ENCODE measurements at regions not wholly inside any gene's neighbourhood (a gene's known extent, or its start where the extent isn't known, plus 50 kb on each side); places are given as distances from the start of the nearest gene placed in this dataset.

- Mint-ChIP-seq H3K36me3 (peaks cover 0 to 2% (median 0%) of the 10 kb centered on the region in 3 donors), H3K9me3 (peaks cover 0 to 12% (median 2%) of the 10 kb centered on the region in 6 donors), H3K4me1 (no peaks in the 10 kb centered on the region), H3K27me3 (ENCODE audit: low read depth in 3 of 3) (peaks cover 0 to 7% (median 3%) of the 10 kb centered on the region in 3 donors), H3K4me3 (no peak overlapping the region), H3K27ac (no peak overlapping the region)
- DNase-seq: no peak
Observed at GRCh38 chr6:81988446-81988845, 236.0 kb upstream of the TENT5A start.

GRCh38 chr6:81987293-81987692 is 234.8 kb upstream of the TENT5A start:
- Mint-ChIP-seq H3K4me1 (no peaks in the 10 kb centered on the region), H3K4me3 (no peak overlapping the region), H3K9me3 (peaks cover 0 to 12% (median 2%) of the 10 kb centered on the region in 6 donors), H3K36me3 (peaks cover 0 to 2% (median 0%) of the 10 kb centered on the region in 3 donors), H3K27me3 (ENCODE audit: low read depth in 3 of 3) (peaks cover 0 to 7% (median 3%) of the 10 kb centered on the region in 3 donors), H3K27ac (no peak overlapping the region)
- no peak for DNase-seq

- no peaks in the 10 kb centered on the region for H3K36me3 Mint-ChIP-seq
- H3K4me1 Mint-ChIP-seq: peaks cover 0 to 2% of the 10 kb centered on the region in 2 donors
- no peak overlapping the region for H3K27ac Mint-ChIP-seq
- H3K27me3 Mint-ChIP-seq (ENCODE audit: low read depth in 3 of 3): peaks cover 0 to 5% (median 1%) of the 10 kb centered on the region in 3 donors
- no peak for DNase-seq
- H3K9me3 Mint-ChIP-seq: peaks cover 0 to 12% (median 0%) of the 10 kb centered on the region in 6 donors
- H3K4me3 Mint-ChIP-seq: no peak overlapping the region
Observed at GRCh38 chr6:81985191-81985590, 232.7 kb upstream of the TENT5A start.

- no peak for DNase-seq
- H3K27ac Mint-ChIP-seq: no peak overlapping the region
- no peaks in the 10 kb centered on the region for H3K36me3 Mint-ChIP-seq
- H3K27me3 Mint-ChIP-seq (ENCODE audit: low read depth in 3 of 3): peaks cover 0 to 5% (median 1%) of the 10 kb centered on the region in 3 donors
- H3K9me3 Mint-ChIP-seq: peaks cover 0 to 12% (median 0%) of the 10 kb centered on the region in 6 donors
- H3K4me3 Mint-ChIP-seq: no peak overlapping the region
- peaks cover 4 to 5% of the 10 kb centered on the region in 2 donors for H3K4me1 Mint-ChIP-seq
Observed at GRCh38 chr6:81984599-81984998, 232.1 kb upstream of the TENT5A start.

- Mint-ChIP-seq H3K4me1 (peaks cover 10 to 16% of the 10 kb centered on the region in 2 donors), H3K9me3 (peaks cover 0 to 5% (median 0%) of the 10 kb centered on the region in 6 donors), H3K36me3 (no peaks in the 10 kb centered on the region), H3K27me3 (ENCODE audit: low read depth in 3 of 3) (no peaks in the 10 kb centered on the region), H3K27ac (no peak overlapping the region), H3K4me3 (no peak overlapping the region)
- DNase-seq: no peak
Observed at GRCh38 chr6:81981812-81982211, 229.3 kb upstream of the TENT5A start.

GRCh38 chr6:81979767-81980166 is 227.3 kb upstream of the TENT5A start:
- Mint-ChIP-seq H3K36me3 (no peaks in the 10 kb centered on the region), H3K4me3 (no peak overlapping the region), H3K27me3 (ENCODE audit: low read depth in 3 of 3) (no peaks in the 10 kb centered on the region), H3K4me1 (peaks cover 10 to 16% of the 10 kb centered on the region in 2 donors), H3K9me3 (peaks cover 0 to 10% (median under 1%) of the 10 kb centered on the region in 6 donors), H3K27ac (peak overlapping the region in 2 of 6 donors; percentile 8 to 17)
- no peak for DNase-seq

GRCh38 chr6:81979329-81979728 is 226.8 kb upstream of the TENT5A start:
- Mint-ChIP-seq H3K4me1 (peaks cover 10 to 16% of the 10 kb centered on the region in 2 donors), H3K27me3 (ENCODE audit: low read depth in 3 of 3) (no peaks in the 10 kb centered on the region), H3K9me3 (peaks cover 0 to 11% (median under 1%) of the 10 kb centered on the region in 6 donors), H3K4me3 (no peak overlapping the region), H3K36me3 (no peaks in the 10 kb centered on the region), H3K27ac (peak overlapping the region in 1 of 6 donors; percentile 9)
- DNase-seq: no peak

GRCh38 chr6:81978230-81978629 is 225.7 kb upstream of the TENT5A start:
- Mint-ChIP-seq H3K9me3 (peaks cover 0 to 11% (median under 1%) of the 10 kb centered on the region in 6 donors), H3K4me3 (no peak overlapping the region), H3K27ac (no peak overlapping the region), H3K27me3 (ENCODE audit: low read depth in 3 of 3) (no peaks in the 10 kb centered on the region), H3K36me3 (no peaks in the 10 kb centered on the region), H3K4me1 (peaks cover 10 to 16% of the 10 kb centered on the region in 2 donors)
- no peak for DNase-seq

- H3K27me3 Mint-ChIP-seq (ENCODE audit: low read depth in 3 of 3): no peaks in the 10 kb centered on the region
- H3K36me3 Mint-ChIP-seq: peaks cover 0 to 3% (median 0%) of the 10 kb centered on the region in 3 donors
- peaks cover 10 to 16% of the 10 kb centered on the region in 2 donors for H3K4me1 Mint-ChIP-seq
- no peak for DNase-seq
- no peak overlapping the region for H3K4me3 Mint-ChIP-seq
- H3K9me3 Mint-ChIP-seq: peaks cover 0 to 11% (median under 1%) of the 10 kb centered on the region in 6 donors
- no peak overlapping the region for H3K27ac Mint-ChIP-seq
Observed at GRCh38 chr6:81977486-81977885, 225.0 kb upstream of the TENT5A start.

GRCh38 chr6:81969814-81970213 is 217.3 kb upstream of the TENT5A start:
- peaks cover 0 to 2% (median 0%) of the 10 kb centered on the region in 3 donors for H3K27me3 Mint-ChIP-seq (ENCODE audit: low read depth in 3 of 3)
- no peak overlapping the region for H3K4me3 Mint-ChIP-seq
- no peaks in the 10 kb centered on the region for H3K4me1 Mint-ChIP-seq
- H3K9me3 Mint-ChIP-seq: peaks cover 0 to 8% (median 1%) of the 10 kb centered on the region in 6 donors
- no peak for DNase-seq
- no peak overlapping the region for H3K27ac Mint-ChIP-seq
- peaks cover 0 to 3% (median 0%) of the 10 kb centered on the region in 3 donors for H3K36me3 Mint-ChIP-seq

- Mint-ChIP-seq H3K27ac (no peak overlapping the region), H3K4me1 (no peaks in the 10 kb centered on the region), H3K9me3 (peaks cover 0 to 6% (median 1%) of the 10 kb centered on the region in 6 donors), H3K36me3 (peaks cover 0 to 3% (median 0%) of the 10 kb centered on the region in 3 donors), H3K27me3 (ENCODE audit: low read depth in 3 of 3) (peaks cover 0 to 2% (median 0%) of the 10 kb centered on the region in 3 donors), H3K4me3 (no peak overlapping the region)
- no peak for DNase-seq
Observed at GRCh38 chr6:81969011-81969410, 216.5 kb upstream of the TENT5A start.

- Mint-ChIP-seq H3K9me3 (peaks cover 0 to 6% (median 1%) of the 10 kb centered on the region in 6 donors), H3K27me3 (ENCODE audit: low read depth in 3 of 3) (no peaks in the 10 kb centered on the region), H3K36me3 (no peaks in the 10 kb centered on the region), H3K27ac (no peak overlapping the region), H3K4me1 (no peaks in the 10 kb centered on the region), H3K4me3 (no peak overlapping the region)
- no peak for DNase-seq
Observed at GRCh38 chr6:81966968-81967367, 214.5 kb upstream of the TENT5A start.

GRCh38 chr6:81962198-81962597 is 209.7 kb upstream of the TENT5A start:
- peaks cover 0 to 2% (median 0%) of the 10 kb centered on the region in 3 donors for H3K27me3 Mint-ChIP-seq (ENCODE audit: low read depth in 3 of 3)
- H3K4me1 Mint-ChIP-seq: no peaks in the 10 kb centered on the region
- H3K4me3 Mint-ChIP-seq: no peak overlapping the region
- H3K36me3 Mint-ChIP-seq: no peaks in the 10 kb centered on the region
- no peak overlapping the region for H3K27ac Mint-ChIP-seq
- H3K9me3 Mint-ChIP-seq: peaks cover 0 to 6% (median 2%) of the 10 kb centered on the region in 6 donors
- no peak for DNase-seq

GRCh38 chr6:81950877-81951276 is 198.4 kb upstream of the TENT5A start:
- no peaks in the 10 kb centered on the region for H3K27me3 Mint-ChIP-seq (ENCODE audit: low read depth in 3 of 3)
- DNase-seq: no peak
- H3K36me3 Mint-ChIP-seq: no peaks in the 10 kb centered on the region
- no peak overlapping the region for H3K4me3 Mint-ChIP-seq
- H3K27ac Mint-ChIP-seq: no peak overlapping the region
- H3K9me3 Mint-ChIP-seq: peaks cover 0 to 4% (median 0%) of the 10 kb centered on the region in 6 donors
- H3K4me1 Mint-ChIP-seq: peaks cover 0 to 15% of the 10 kb centered on the region in 2 donors

- peaks cover 0 to 15% of the 10 kb centered on the region in 2 donors for H3K4me1 Mint-ChIP-seq
- H3K9me3 Mint-ChIP-seq: peaks cover 0 to 6% (median 0%) of the 10 kb centered on the region in 6 donors
- DNase-seq: no peak
- no peaks in the 10 kb centered on the region for H3K36me3 Mint-ChIP-seq
- no peak overlapping the region for H3K27ac Mint-ChIP-seq
- H3K27me3 Mint-ChIP-seq (ENCODE audit: low read depth in 3 of 3): no peaks in the 10 kb centered on the region
- no peak overlapping the region for H3K4me3 Mint-ChIP-seq
Observed at GRCh38 chr6:81948861-81949260, 196.4 kb upstream of the TENT5A start.

Measured in immature natural killer cell (primary cell).